HL-60 (cell line): ENCODE measurements at regions not wholly inside any gene's neighbourhood (a gene's known extent, or its start where the extent isn't known, plus 50 kb on each side); places are given as distances from the start of the nearest gene placed in this dataset.

Experiments used
- DNase-seq, 2 experiments: peaks; one replicate each; pipeline ENCODE4 v3.0.0-alpha.2; 2010 to 2020; ENCODE audit warnings: low read depth in 1 of 2, low spot score in 1 of 2
- H3K27ac ChIP-seq: fragments of 250-450 bp; sonication (Bioruptor Pico); replicated peaks from 2 replicates; pipeline ENCODE4 v1.5.1; 2020; ENCODE audit warnings: mild to moderate bottlenecking, moderate library complexity
- H3K27me3 ChIP-seq: fragments of 250-450 bp; sonication (Bioruptor Pico); 2 replicates; pipeline ENCODE4 v1.5.1; 2021; ENCODE audit warnings: mild to moderate bottlenecking, moderate library complexity; ENCODE audit not compliant: insufficient read depth, poor library complexity, severe bottlenecking
- H3K4me3 ChIP-seq: replicated peaks from 2 replicates; pipeline ENCODE4 v1.5.1; 2011; ENCODE audit warnings: mild to moderate bottlenecking, control low read depth, low read length; ENCODE audit not compliant: insufficient read depth
- CTCF ChIP-seq: IDR thresholded peaks from one replicate; pipeline ENCODE4 v1.5.1; 2011; ENCODE audit warnings: low read length, control low read depth, inconsistent platforms; ENCODE audit not compliant: insufficient read depth
- GABPA ChIP-seq: IDR thresholded peaks from 2 replicates; pipeline ENCODE4 v1.6.1; 2012; ENCODE audit warnings: low read depth
- POLR2AphosphoS5 ChIP-seq: IDR thresholded peaks from 2 replicates; pipeline ENCODE4 v1.6.1; 2012; ENCODE audit warnings: low read depth
- REST ChIP-seq: IDR thresholded peaks from 2 replicates; pipeline ENCODE4 v1.6.1; 2012; ENCODE audit warnings: low read depth; ENCODE audit not compliant: insufficient replicate concordance
- SPI1 ChIP-seq: IDR thresholded peaks from 2 replicates; pipeline ENCODE4 v1.6.1; 2012; ENCODE audit warnings: low read depth, mild to moderate bottlenecking, borderline replicate concordance

- Histone ChIP-seq H3K27me3 (no peaks in the 10 kb centered on the region), H3K27ac (no peak overlapping the region), H3K4me3 (no peak overlapping the region)
- DNase-seq, result no peak
- no peak for TF ChIP-seq SPI1
- TF ChIP-seq CTCF, result no peak
- TF ChIP-seq POLR2AphosphoS5, result no peak
- TF ChIP-seq GABPA, result no peak
- no peak for TF ChIP-seq REST
These were observed 304.5 kb downstream of the OTOL1 start for GRCh38 chr3:161800985-161801559.

GRCh38 chr3:161818106-161818505 is 321.5 kb downstream of the OTOL1 start:
- no peaks in the 10 kb centered on the region for H3K27me3 ChIP-seq
- H3K4me3 ChIP-seq, result no peak overlapping the region
- DNase-seq, result no peak
- no peak overlapping the region for H3K27ac ChIP-seq
- no peak for TF ChIP-seq SPI1
- TF ChIP-seq CTCF, result no peak
- TF ChIP-seq GABPA, result no peak
- TF ChIP-seq POLR2AphosphoS5, result no peak
- no peak for TF ChIP-seq REST

- TF ChIP-seq GABPA, result no peak
- no peak for DNase-seq
- Histone ChIP-seq H3K4me3 (no peak overlapping the region), H3K27me3 (no peaks in the 10 kb centered on the region), H3K27ac (no peak overlapping the region)
These were observed 325.0 kb downstream of the OTOL1 start for GRCh38 chr3:161821591-161821990.

- TF ChIP-seq POLR2AphosphoS5 (no peak), GABPA (no peak), REST (no peak), CTCF (no peak), SPI1 (no peak)
- H3K27me3 ChIP-seq, result no peaks in the 10 kb centered on the region
- H3K27ac ChIP-seq, result no peak overlapping the region
- H3K4me3 ChIP-seq, result no peak overlapping the region
- no peak for DNase-seq
These were observed 325.7 kb downstream of the OTOL1 start for GRCh38 chr3:161822291-161822690.
